ENCODE measurements at regions not wholly inside any gene's neighbourhood (a gene's known extent, or its start where the extent isn't known, plus 50 kb on each side); places are given as distances from the start of the nearest gene placed in this dataset.

- no peak for DNase-seq (ENCODE audit: extremely low read depth, low read depth)
- no peak for TF ChIP-seq CTCF (IDR thresholded peaks at IDR 0.05; ENCODE audit: low read depth, low read length)
These were observed 531.1 kb downstream of the RASEF start for GRCh38 chr9:82531795-82532194.

GRCh38 chr9:82532504-82533180, 530.3 kb downstream of the RASEF start:
- TF ChIP-seq CTCF (IDR thresholded peaks at IDR 0.05; ENCODE audit: low read depth, low read length) = no peak; the same call in 1 of the 2 replicates
- DNase-seq (ENCODE audit: extremely low read depth, low read depth) = no peak

GRCh38 chr9:82535432-82535998, 527.4 kb downstream of the RASEF start:
- TF ChIP-seq CTCF (IDR thresholded peaks at IDR 0.05; ENCODE audit: low read depth, low read length) = no peak

GRCh38 chr9:82538634-82539033, 524.3 kb downstream of the RASEF start:
- no peak for TF ChIP-seq CTCF (IDR thresholded peaks at IDR 0.05; ENCODE audit: low read depth, low read length)
- DNase-seq (ENCODE audit: extremely low read depth, low read depth) = no peak

More at GRCh38 chr9:82535432-82535998, 527.4 kb downstream of the RASEF start:
- no peak for DNase-seq (ENCODE audit: extremely low read depth, low read depth)

- DNase-seq (ENCODE audit: extremely low read depth, low read depth) = no peak
- TF ChIP-seq CTCF (IDR thresholded peaks at IDR 0.05; ENCODE audit: low read depth, low read length) = no peak
These were observed 523.8 kb downstream of the RASEF start for GRCh38 chr9:82539146-82539545.

GRCh38 chr9:82539856-82540579, 522.9 kb downstream of the RASEF start:
- TF ChIP-seq CTCF (IDR thresholded peaks at IDR 0.05; ENCODE audit: low read depth, low read length) = no peak
- no peak for DNase-seq (ENCODE audit: extremely low read depth, low read depth)

GRCh38 chr9:82543726-82544125, 519.2 kb downstream of the RASEF start:
- no peak for DNase-seq (ENCODE audit: extremely low read depth, low read depth)
- no peak for TF ChIP-seq CTCF (IDR thresholded peaks at IDR 0.05; ENCODE audit: low read depth, low read length)
